Neutrophil (primary cell): ENCODE measurements at regions not wholly inside any gene's neighbourhood (a gene's known extent, or its start where the extent isn't known, plus 50 kb on each side); places are given as distances from the start of the nearest gene placed in this dataset.

ENCODE experiments used
- H3K27ac ChIP-seq: fragments of 200-600 bp; sonication (generic); 2 replicates; pipeline ENCODE4 v1.5.1; 2016; ENCODE audit warnings: mild to moderate bottlenecking, moderate library complexity
- H3K27me3 ChIP-seq: fragments of 200-600 bp; sonication (generic); 2 replicates; pipeline ENCODE4 v1.6.0; 2016; ENCODE audit warnings: mild to moderate bottlenecking
- H3K36me3 ChIP-seq: fragments of 200-600 bp; sonication (generic); 2 replicates; pipeline ENCODE4 v1.5.1; 2017
- H3K4me1 ChIP-seq, 2 experiments: fragments of 200-600 bp in 1 of 2; sonication (generic) in 1 of 2; 1 replicate in 1 of 2; 2 replicates in 1 of 2; pipeline versions ENCODE4 v1.5.1 to v1.6.1; 2013 to 2016; ENCODE audit warnings: low read depth in 1 of 2, low read length in 1 of 2, mild to moderate bottlenecking in 1 of 2, moderate library complexity in 1 of 2; ENCODE audit not compliant: control insufficient read depth in 1 of 2, insufficient read depth in 1 of 2
- H3K4me3 ChIP-seq, 2 experiments: fragments of 200-600 bp in 1 of 2; sonication (generic) in 1 of 2; 1 replicate in 1 of 2; 2 replicates in 1 of 2; pipeline ENCODE4 v1.5.1; 2013 to 2016; ENCODE audit warnings: low read depth in 1 of 2, low read length in 1 of 2, mild to moderate bottlenecking in 1 of 2, moderate library complexity in 1 of 2
- H3K9me3 ChIP-seq: fragments of 200-600 bp; sonication (generic); 2 replicates; pipeline ENCODE4 v1.5.1; 2016
- CTCF ChIP-seq: fragments of 200-600 bp; sonication (generic); IDR thresholded peaks from 2 replicates; pipeline ENCODE4 v1.5.1; 2016; ENCODE audit warnings: antibody characterized with exemption

- no peak overlapping the region for H3K27ac ChIP-seq
- H3K36me3 ChIP-seq, result no peaks in the 10 kb centered on the region
- TF ChIP-seq CTCF, result no peak
- no peaks in the 10 kb centered on the region for H3K9me3 ChIP-seq
- H3K4me1 ChIP-seq, result no peaks in the 10 kb centered on the region
- H3K27me3 ChIP-seq, result peaks cover 3% of the 10 kb centered on the region
- no peak overlapping the region for H3K4me3 ChIP-seq
These were observed 177.1 kb downstream of the DMAC1 start for GRCh38 chr9:7622481-7622880.

- Histone ChIP-seq H3K36me3 (no peaks in the 10 kb centered on the region), H3K27ac (no peak overlapping the region), H3K9me3 (no peaks in the 10 kb centered on the region), H3K4me3 (no peak overlapping the region), H3K27me3 (no peaks in the 10 kb centered on the region), H3K4me1 (no peaks in the 10 kb centered on the region)
- TF ChIP-seq CTCF, result no peak
These were observed 184.2 kb downstream of the DMAC1 start for GRCh38 chr9:7615344-7615743.

GRCh38 chr9:7613931-7614330 is 185.6 kb downstream of the DMAC1 start:
- no peaks in the 10 kb centered on the region for H3K4me1 ChIP-seq
- no peaks in the 10 kb centered on the region for H3K27me3 ChIP-seq
- H3K36me3 ChIP-seq, result no peaks in the 10 kb centered on the region
- H3K9me3 ChIP-seq, result no peaks in the 10 kb centered on the region
- no peak overlapping the region for H3K27ac ChIP-seq
- no peak for TF ChIP-seq CTCF
- H3K4me3 ChIP-seq, result no peak overlapping the region

- no peaks in the 10 kb centered on the region for H3K4me1 ChIP-seq
- H3K4me3 ChIP-seq, result no peak overlapping the region
- no peak for TF ChIP-seq CTCF
- no peaks in the 10 kb centered on the region for H3K9me3 ChIP-seq
- no peaks in the 10 kb centered on the region for H3K36me3 ChIP-seq
- H3K27me3 ChIP-seq, result no peaks in the 10 kb centered on the region
- H3K27ac ChIP-seq, result no peak overlapping the region
These were observed 191.3 kb downstream of the DMAC1 start for GRCh38 chr9:7608261-7608660.

GRCh38 chr9:7607421-7607820 is 192.2 kb downstream of the DMAC1 start:
- no peak for TF ChIP-seq CTCF

GRCh38 chr9:7606591-7606990 is 193.0 kb downstream of the DMAC1 start:
- Histone ChIP-seq H3K4me3 (no peak overlapping the region), H3K4me1 (no peaks in the 10 kb centered on the region), H3K27ac (no peak overlapping the region), H3K36me3 (no peaks in the 10 kb centered on the region), H3K9me3 (no peaks in the 10 kb centered on the region), H3K27me3 (no peaks in the 10 kb centered on the region)
- TF ChIP-seq CTCF, result no peak

More at GRCh38 chr9:7607421-7607820, 192.2 kb downstream of the DMAC1 start:
- Histone ChIP-seq H3K36me3 (no peaks in the 10 kb centered on the region), H3K4me1 (no peaks in the 10 kb centered on the region), H3K4me3 (no peak overlapping the region), H3K9me3 (no peaks in the 10 kb centered on the region), H3K27me3 (no peaks in the 10 kb centered on the region), H3K27ac (no peak overlapping the region)
